Natural killer cell treated with Interleukin-12 subunit alpha and Interleukin-12 subunit beta and Interleukin-15 and Interleukin-18, amount 100 ng/mL, for 72 hours (primary cell): ENCODE measurements at regions not wholly inside any gene's neighbourhood (a gene's known extent, or its start where the extent isn't known, plus 50 kb on each side); places are given as distances from the start of the nearest gene placed in this dataset.

Source experiments
- ATAC-seq, 2 donors: fragments of 150-1000 bp; cut with Tn5 transposase in 1 of 2; sonication (Bioruptor Pico), chemical (Tn5 transposase) in 1 of 2; 2 replicates each; pipeline ENCODE4 v1.10.0; 2021
- DNase-seq: peaks from one replicate; pipeline ENCODE4 v3.0.0; 2022; ENCODE audit warnings: low spot score
- H3K27ac Mint-ChIP-seq, 2 donors: 1 replicate in 1 of 2; 2 replicates in 1 of 2; pipeline ENCODE4 v1.8.0; 2022; ENCODE audit warnings: mixed read lengths in 2 of 2, mild to moderate bottlenecking in 1 of 2, moderate library complexity in 1 of 2
- H3K27me3 Mint-ChIP-seq, 2 donors: 1 replicate in 1 of 2; 2 replicates in 1 of 2; pipeline ENCODE4 v1.8.0; 2022; ENCODE audit warnings: mixed read lengths in 2 of 2
- H3K36me3 Mint-ChIP-seq: one replicate; pipeline ENCODE4 v1.8.0; 2022; ENCODE audit warnings: mixed read lengths
- H3K4me1 Mint-ChIP-seq, 2 donors: 1 replicate in 1 of 2; 2 replicates in 1 of 2; pipeline ENCODE4 v1.8.0; 2022; ENCODE audit warnings: low read depth in 2 of 2, mixed read lengths in 2 of 2, mild to moderate bottlenecking in 1 of 2
- H3K4me3 Mint-ChIP-seq: one replicate; pipeline ENCODE4 v1.8.0; 2022; ENCODE audit warnings: mixed read lengths
- H3K9me3 Mint-ChIP-seq: 2 replicates; pipeline ENCODE4 v1.8.0; 2022; ENCODE audit warnings: mixed read lengths

DNA sequence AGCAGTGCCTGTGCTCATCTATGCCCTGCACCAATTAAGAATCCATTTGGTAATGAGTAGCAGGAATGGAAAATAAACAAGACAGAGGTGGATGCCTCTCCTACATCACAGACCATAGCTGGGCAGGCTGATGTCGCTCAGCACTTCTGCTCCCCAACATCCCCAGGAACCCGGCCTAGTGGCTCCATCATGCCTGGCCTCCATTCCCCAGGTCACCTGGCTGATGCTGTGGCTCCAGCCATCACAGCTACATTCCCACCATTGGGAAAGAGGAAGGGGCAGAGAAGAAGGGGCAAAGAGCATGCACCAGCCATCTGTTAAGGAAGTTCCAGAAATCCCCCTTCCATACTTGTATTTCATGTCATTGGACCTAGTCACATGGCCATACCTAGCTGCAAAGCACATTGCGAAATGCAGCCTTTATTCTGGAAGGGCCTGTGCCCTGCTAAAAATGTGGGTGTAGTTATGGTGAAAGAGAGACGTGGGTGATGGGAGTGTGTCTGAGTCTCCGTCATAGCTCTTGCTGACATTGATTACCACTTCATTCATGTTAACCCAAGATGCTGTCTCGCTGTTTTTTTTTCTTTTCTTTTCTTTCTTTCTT is 86.1 kb upstream of the ADAMTS2 start:
- Mint-ChIP-seq H3K4me3 (no peak overlapping the region), H3K4me1 (no peaks in the 10 kb centered on the region), H3K9me3 (no peaks in the 10 kb centered on the region), H3K27ac (no peak overlapping the region), H3K36me3 (no peaks in the 10 kb centered on the region), H3K27me3 (peaks cover under 1 to 2% of the 10 kb centered on the region in 2 donors)
- ATAC-seq: no peak
- peak; percentile 51 for DNase-seq

DNA sequence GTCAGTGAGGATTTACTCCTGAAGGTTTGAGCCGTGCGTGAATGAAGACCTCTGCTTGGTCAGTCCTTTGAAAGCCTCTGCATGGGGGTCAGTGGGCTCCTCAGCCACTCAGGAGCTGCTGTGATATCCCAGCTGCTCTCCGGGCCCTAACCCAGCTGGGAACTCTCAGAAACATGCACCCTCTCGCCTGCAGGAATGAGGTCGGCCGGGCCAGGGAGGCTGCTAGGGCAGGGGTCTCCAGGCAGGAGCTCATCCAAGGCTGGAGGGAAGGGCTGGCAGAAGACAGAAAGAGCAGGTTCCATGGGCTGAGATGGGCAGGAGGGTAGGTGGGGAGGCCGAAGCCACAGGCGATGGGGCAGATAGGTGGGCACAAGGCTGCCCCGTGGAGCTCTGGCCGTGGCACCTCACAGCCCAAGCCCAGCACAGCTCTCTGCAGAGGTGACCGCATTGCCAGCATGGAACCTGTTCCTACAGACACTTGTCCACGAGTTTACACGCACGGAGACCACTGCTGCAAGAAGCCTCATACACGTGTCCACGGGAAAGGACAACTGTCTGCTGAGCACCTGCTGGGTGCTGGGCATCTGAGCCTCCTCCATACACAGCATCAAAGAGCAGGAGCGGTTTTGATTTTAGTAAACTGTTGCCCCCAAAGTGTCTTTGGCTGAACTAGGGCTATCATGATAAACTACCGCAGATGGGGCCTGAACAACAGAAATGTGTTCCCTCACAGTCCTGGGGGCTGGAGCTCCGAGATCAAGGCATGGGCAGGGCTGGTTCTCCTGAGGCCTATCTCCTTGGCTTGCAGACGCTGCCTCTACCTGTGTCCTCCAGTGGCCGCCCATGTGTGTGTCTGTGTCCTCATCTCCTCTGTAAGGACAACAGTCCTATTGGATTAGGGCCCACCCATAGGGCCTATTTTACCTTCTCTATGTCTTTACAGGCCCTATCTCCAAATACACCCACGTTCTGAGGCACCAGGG is 85.2 kb upstream of the ADAMTS2 start:
- H3K27ac Mint-ChIP-seq: no peak overlapping the region
- no peaks in the 10 kb centered on the region for H3K4me1 Mint-ChIP-seq
- peak; percentile 46 for DNase-seq
- no peak overlapping the region for H3K4me3 Mint-ChIP-seq
- H3K36me3 Mint-ChIP-seq: no peaks in the 10 kb centered on the region
- H3K27me3 Mint-ChIP-seq: peaks cover 3 to 6% of the 10 kb centered on the region in 2 donors
- no peak for ATAC-seq
- no peaks in the 10 kb centered on the region for H3K9me3 Mint-ChIP-seq

GRCh38 chr5:179427676-179428056 is 82.4 kb upstream of the ADAMTS2 start:
- H3K4me1 Mint-ChIP-seq: no peaks in the 10 kb centered on the region
- no peak for DNase-seq
- H3K36me3 Mint-ChIP-seq: no peaks in the 10 kb centered on the region
- H3K9me3 Mint-ChIP-seq: no peaks in the 10 kb centered on the region
- H3K27me3 Mint-ChIP-seq: peaks cover 3 to 13% of the 10 kb centered on the region in 2 donors
- H3K4me3 Mint-ChIP-seq: no peak overlapping the region
- no peak for ATAC-seq
- H3K27ac Mint-ChIP-seq: no peak overlapping the region

DNA sequence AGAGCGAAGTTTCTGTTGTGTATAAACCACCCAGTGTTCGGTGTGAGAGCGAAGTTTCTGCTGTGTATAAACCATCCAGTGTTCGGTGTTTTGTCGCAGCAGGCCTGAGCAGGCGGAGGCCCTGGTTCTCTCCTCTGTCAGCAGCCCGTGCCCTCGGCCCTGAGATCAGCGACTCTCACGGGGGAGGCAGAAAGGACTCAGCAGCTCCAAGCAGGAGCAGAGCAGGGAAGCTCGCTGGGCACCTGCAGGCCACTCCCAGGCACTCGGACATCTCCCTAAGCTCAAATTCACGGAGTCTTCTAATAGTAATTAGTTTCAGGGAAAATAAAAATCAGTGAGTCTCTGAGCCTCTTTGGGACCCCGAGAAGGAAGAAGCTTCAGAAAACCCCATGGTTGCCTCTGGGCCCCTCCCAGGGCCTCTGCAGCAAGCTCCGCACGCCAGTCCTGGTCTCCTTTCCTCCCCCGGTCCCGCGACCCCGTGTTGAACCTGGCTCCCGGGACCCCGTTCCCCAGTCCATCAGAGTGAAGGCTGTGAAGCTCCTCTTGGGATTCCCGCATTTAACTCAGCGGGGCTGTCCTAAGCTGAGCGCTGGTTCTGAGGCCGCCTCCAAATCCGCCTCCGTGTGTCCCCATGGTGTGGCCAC is 81.9 kb upstream of the ADAMTS2 start:
- Mint-ChIP-seq H3K4me1 (no peaks in the 10 kb centered on the region), H3K27ac (no peak overlapping the region), H3K9me3 (no peaks in the 10 kb centered on the region), H3K36me3 (no peaks in the 10 kb centered on the region), H3K4me3 (no peak overlapping the region), H3K27me3 (peaks cover 3 to 13% of the 10 kb centered on the region in 2 donors)
- ATAC-seq (no peak), DNase-seq (peak; percentile 57)

- Mint-ChIP-seq H3K4me1 (no peaks in the 10 kb centered on the region), H3K9me3 (no peaks in the 10 kb centered on the region), H3K36me3 (no peaks in the 10 kb centered on the region), H3K4me3 (no peak overlapping the region), H3K27ac (no peak overlapping the region), H3K27me3 (peaks cover 3 to 13% of the 10 kb centered on the region in 2 donors)
- DNase-seq (peak; percentile 50), ATAC-seq (no peak)
Observed at GRCh38 chr5:179422908-179423481, 77.7 kb upstream of the ADAMTS2 start.

- Mint-ChIP-seq H3K4me1 (no peaks in the 10 kb centered on the region), H3K27me3 (peaks cover 3 to 13% of the 10 kb centered on the region in 2 donors), H3K9me3 (no peaks in the 10 kb centered on the region), H3K27ac (no peak overlapping the region), H3K36me3 (no peaks in the 10 kb centered on the region), H3K4me3 (no peak overlapping the region)
- DNase-seq: peak; percentile 29
- no peak for ATAC-seq
Observed at GRCh38 chr5:179422213-179422855, 77.1 kb upstream of the ADAMTS2 start.

DNA sequence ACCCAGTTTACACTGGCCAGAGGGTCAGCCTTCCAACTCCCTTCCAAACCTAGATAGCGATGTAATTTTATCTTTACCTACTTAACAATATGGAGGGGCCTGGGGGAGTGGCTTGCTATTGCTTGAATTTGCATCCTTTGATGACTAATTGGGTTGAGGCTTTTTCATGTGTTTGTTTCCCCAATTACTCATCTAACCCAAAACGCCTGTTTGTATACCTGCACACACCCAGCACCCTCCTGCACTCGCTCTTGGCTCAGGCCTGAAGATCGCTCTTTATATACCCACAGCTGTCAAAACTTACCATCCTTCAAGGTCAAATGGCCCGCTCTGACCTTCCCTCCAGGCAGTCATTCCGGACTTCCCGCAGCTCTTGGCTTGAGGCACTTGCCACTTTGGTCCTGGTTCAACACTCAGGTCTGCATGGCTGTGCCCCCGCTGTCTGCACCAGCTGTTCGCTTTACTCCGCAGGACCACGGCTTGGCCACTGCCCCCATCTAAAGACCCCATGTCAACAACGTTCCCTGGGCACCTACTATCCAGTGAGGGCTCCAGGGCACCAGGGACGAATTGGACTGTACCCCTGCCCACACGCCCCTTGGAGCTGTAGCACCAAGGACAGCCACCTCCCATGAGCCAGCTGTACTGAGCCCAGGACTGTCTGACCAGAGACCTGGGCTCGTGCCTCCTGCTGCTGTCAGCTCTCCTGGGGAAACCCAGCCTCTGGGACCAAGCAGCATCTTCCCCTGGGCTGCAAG is 76.1 kb upstream of the ADAMTS2 start:
- Mint-ChIP-seq H3K27ac (no peak overlapping the region), H3K27me3 (peaks cover 8 to 19% of the 10 kb centered on the region in 2 donors)
- peak in 1 of 2 donors; percentile 40 for ATAC-seq

GRCh38 chr5:179420476-179420875 is 75.2 kb upstream of the ADAMTS2 start:
- no peak overlapping the region for H3K4me3 Mint-ChIP-seq
- H3K27me3 Mint-ChIP-seq: peaks cover 5 to 14% of the 10 kb centered on the region in 2 donors
- no peak overlapping the region for H3K27ac Mint-ChIP-seq
- H3K36me3 Mint-ChIP-seq: no peaks in the 10 kb centered on the region
- DNase-seq (peak; percentile 37), ATAC-seq (no peak)
- H3K9me3 Mint-ChIP-seq: no peaks in the 10 kb centered on the region
- no peaks in the 10 kb centered on the region for H3K4me1 Mint-ChIP-seq

More for the DNA sequence above, 76.1 kb upstream of the ADAMTS2 start:
- Mint-ChIP-seq H3K4me3 (no peak overlapping the region), H3K9me3 (no peaks in the 10 kb centered on the region), H3K36me3 (no peaks in the 10 kb centered on the region), H3K4me1 (no peaks in the 10 kb centered on the region)
- peak; percentile 56 for DNase-seq

DNA sequence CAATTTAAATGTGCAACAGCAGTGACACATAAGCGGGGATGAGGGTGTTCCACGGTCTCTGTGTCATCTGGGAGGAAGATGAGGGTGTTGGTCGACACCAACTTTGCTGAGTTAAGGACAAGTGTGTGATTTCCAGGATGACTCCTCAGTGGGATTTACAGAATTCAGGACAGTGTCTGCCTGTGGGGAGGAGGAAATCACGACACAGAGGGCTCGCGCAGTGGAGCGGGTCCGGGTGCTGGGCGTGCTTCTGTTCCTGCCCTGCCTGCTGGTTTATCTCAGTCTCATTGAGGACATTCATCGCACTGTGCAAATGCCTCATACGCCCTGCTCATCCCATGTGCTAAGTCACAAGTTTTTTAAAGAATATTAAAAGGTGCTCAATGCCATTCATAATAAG is 73.7 kb upstream of the ADAMTS2 start:
- Mint-ChIP-seq H3K36me3 (no peaks in the 10 kb centered on the region), H3K4me3 (no peak overlapping the region), H3K9me3 (no peaks in the 10 kb centered on the region), H3K27ac (no peak overlapping the region), H3K27me3 (peaks cover 5 to 14% of the 10 kb centered on the region in 2 donors), H3K4me1 (no peaks in the 10 kb centered on the region)
- ATAC-seq: no peak
- DNase-seq: peak; percentile 28

GRCh38 chr5:179417696-179418095 is 72.4 kb upstream of the ADAMTS2 start:
- ATAC-seq (peak in 1 of 2 donors; percentile 11), DNase-seq (peak; percentile 25)
- Mint-ChIP-seq H3K9me3 (no peaks in the 10 kb centered on the region), H3K36me3 (no peaks in the 10 kb centered on the region), H3K4me1 (no peaks in the 10 kb centered on the region), H3K4me3 (no peak overlapping the region), H3K27me3 (peaks cover 5 to 7% of the 10 kb centered on the region in 2 donors), H3K27ac (no peak overlapping the region)

- Mint-ChIP-seq H3K4me1 (no peaks in the 10 kb centered on the region), H3K27me3 (peaks cover 5 to 7% of the 10 kb centered on the region in 2 donors), H3K36me3 (no peaks in the 10 kb centered on the region), H3K9me3 (no peaks in the 10 kb centered on the region), H3K4me3 (no peak overlapping the region), H3K27ac (no peak overlapping the region)
- DNase-seq (peak; percentile 52), ATAC-seq (no peak)
Observed at GRCh38 chr5:179417016-179417415, 71.8 kb upstream of the ADAMTS2 start.

DNA sequence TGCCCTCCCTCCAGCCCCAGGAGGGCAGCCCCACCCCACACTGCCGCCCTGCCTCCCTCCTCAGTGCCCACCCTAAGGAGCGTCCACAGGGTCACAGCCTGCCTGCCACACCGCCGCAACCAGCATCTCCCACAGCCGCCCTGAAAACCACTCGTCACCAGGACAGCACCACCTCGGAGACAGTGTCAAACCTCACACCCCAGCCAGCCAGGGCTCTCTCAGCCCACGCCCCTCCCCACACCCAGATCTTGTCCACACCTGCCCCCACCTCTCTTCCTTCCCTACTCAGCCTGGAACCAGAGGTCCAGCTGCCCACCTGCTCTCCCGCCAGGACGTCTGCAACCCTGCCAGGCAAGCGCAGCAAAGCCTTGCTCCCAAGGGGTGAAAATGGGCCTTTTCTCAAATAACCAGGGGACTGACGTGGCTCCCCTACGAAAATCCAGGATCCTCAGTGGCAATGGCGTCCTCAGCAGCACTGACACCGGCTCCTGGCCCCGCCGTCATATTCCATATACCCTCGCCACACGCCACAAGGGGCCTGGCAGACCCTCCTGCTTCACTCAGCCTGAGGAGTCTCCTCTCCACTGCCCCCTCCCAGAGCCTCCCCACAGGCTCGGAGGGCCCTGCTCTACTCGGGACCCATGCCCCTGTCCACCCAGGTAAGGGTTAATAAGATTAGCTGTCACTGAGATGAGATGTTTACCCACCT is 71.0 kb upstream of the ADAMTS2 start:
- Mint-ChIP-seq H3K9me3 (no peaks in the 10 kb centered on the region), H3K27ac (no peak overlapping the region), H3K27me3 (peaks cover 5 to 7% of the 10 kb centered on the region in 2 donors), H3K4me1 (no peaks in the 10 kb centered on the region), H3K36me3 (no peaks in the 10 kb centered on the region), H3K4me3 (no peak overlapping the region)
- DNase-seq: peak; percentile 54
- peak; percentile 25 to 34 for ATAC-seq
